ENCODE measurements at regions not wholly inside any gene's neighbourhood (a gene's known extent, or its start where the extent isn't known, plus 50 kb on each side); places are given as distances from the start of the nearest gene placed in this dataset.
"Not testable (repeated sequence)": the region's sequence is repeated elsewhere in the genome, so short reads cannot be mapped to it uniquely, and the experiment has no call there.

DNA sequence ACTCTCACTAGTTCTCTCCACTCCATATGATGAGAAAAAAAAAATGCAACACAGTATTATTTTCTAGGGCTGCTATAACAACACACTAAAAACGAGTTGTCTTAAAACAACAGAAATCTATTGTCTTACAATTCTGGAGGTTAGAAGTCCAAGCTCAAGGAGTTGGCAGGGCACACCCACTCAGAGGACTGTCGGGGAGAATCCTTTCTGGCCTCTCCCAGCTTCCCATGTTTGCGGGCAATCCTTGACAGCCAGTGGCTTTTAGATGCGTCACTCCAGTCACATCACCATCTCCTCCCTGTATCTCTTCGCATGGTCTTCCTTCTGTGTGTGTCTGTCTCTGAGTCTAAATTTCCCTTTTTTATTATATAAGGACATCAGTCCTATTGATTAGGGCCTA, 64.0 kb upstream of the KIF2A start:
- H3K4me3 ChIP-seq; intact Hi-C loops (cut with DNase I; ENCODE audit: low total_unique reads); H3K27ac ChIP-seq; H3K4me1 ChIP-seq; H3K27me3 ChIP-seq; H3K9me3 ChIP-seq; DNase-seq; H3K36me3 ChIP-seq: not testable (repeated sequence)

DNA sequence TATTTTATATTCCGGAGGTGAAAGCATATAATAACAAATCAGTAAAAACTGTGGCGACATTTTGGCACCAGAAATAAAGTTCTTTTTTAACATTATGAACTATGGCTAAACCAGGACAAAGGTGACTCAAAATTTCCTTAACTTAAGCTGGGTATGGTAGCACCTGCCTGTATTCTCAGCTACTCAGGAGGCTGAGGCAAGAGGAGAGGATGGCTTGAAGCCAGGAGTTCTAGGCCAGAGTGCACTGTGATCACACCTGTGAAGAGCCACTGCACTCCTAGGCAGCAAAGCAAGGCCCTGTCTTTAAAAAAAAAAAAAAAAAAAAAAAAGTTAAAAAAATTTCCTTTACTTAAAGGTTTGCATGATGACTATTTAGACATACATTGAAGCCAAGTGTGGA, 63.0 kb upstream of the KIF2A start:
- intact Hi-C loops (cut with DNase I; ENCODE audit: low total_unique reads); H3K36me3 ChIP-seq; H3K4me1 ChIP-seq; H3K9me3 ChIP-seq; H3K27ac ChIP-seq; H3K27me3 ChIP-seq; H3K4me3 ChIP-seq; DNase-seq: not testable (repeated sequence)

DNA sequence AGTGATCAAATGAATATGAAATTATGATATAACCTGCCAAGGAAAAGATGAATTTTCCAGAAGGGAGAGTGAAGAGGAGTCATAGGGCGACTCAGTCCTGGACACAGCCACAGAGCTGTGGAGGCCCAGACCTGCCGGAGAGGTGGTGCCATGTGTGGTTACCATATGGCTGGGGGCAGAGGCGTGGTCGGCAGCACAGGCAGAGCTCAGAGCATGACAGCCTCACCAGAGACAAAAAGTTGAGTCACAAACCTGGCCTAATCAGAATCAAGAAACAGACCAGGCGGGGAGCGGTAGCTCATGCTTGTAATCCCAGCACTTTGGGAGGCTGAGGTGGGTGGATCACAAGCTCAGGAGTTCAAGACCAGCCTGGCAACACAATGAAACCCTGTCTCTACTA, 57.8 kb upstream of the KIF2A start:
- H3K4me1 ChIP-seq: not testable (repeated sequence)

DNA sequence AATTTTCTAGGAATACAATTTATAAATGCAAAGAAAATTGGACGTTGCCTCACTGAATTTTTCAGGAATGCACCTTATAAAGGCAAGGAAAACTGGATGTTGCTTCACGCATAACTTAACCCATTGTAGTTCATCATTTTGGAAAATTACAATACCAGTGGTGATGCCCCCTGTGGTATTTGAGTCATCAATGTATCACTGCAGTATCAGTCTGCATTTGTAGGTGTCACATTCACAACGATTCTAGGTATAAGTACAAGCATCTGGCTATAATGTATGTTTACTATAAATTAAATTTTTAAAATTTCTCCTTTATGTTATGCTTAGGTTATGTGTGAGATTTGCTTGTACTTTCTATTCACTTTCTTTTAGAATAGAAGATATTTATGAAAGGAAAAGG, 55.9 kb upstream of the KIF2A start:
- H3K36me3 ChIP-seq; H3K4me1 ChIP-seq; H3K9me3 ChIP-seq; DNase-seq; H3K4me3 ChIP-seq; H3K27me3 ChIP-seq; intact Hi-C loops (cut with DNase I; ENCODE audit: low total_unique reads); H3K27ac ChIP-seq: not testable (repeated sequence)

More for the DNA sequence above, 57.8 kb upstream of the KIF2A start:
- H3K27ac ChIP-seq; H3K4me3 ChIP-seq; H3K36me3 ChIP-seq; intact Hi-C loops (cut with DNase I; ENCODE audit: low total_unique reads); DNase-seq; H3K27me3 ChIP-seq; H3K9me3 ChIP-seq: not testable (repeated sequence)

DNA sequence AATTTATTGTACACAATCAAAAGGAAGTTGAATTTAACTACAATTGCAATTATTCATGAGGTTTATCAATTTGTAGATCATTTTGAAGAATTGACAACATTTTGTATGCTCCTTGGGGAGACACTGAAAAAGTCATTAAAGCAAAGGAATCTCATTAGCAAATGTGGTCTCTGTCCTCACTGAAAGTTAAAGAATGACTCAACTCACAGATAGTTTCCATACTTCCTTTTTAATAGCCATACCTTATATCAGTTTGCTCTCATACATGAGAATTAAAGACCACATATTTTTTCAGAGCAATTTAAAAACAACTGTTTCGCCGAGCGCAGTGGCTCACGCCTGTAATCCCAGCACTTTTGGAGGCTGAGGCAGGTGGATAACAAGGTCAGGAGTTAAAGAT, 55.1 kb upstream of the KIF2A start:
- intact Hi-C loops (cut with DNase I; ENCODE audit: low total_unique reads); H3K9me3 ChIP-seq; H3K36me3 ChIP-seq; H3K4me1 ChIP-seq; DNase-seq; H3K27ac ChIP-seq; H3K27me3 ChIP-seq; H3K4me3 ChIP-seq: not testable (repeated sequence)

DNA sequence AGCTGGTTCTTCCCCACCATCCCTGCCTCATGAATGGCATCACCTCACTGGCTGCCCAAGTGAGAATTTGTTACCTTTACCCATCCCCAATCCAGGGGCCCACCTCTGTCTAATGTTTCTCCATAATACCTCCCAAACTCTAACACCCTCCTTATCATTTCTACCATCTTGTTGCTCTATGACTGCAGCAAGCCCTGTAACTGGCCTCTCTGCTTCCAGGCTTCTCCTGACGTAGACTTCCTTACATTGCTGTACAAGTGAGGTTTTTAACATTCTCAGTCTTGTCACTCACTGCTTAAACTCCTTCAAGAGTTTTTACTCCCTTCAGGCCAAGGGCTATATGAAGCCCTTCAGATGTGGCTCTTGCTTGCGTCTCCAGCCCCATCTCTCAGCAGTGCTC, 53.5 kb upstream of the KIF2A start:
- H3K27me3 ChIP-seq; H3K4me3 ChIP-seq; intact Hi-C loops (cut with DNase I; ENCODE audit: low total_unique reads); H3K27ac ChIP-seq; H3K9me3 ChIP-seq; DNase-seq; H3K4me1 ChIP-seq; H3K36me3 ChIP-seq: not testable (repeated sequence)

DNA sequence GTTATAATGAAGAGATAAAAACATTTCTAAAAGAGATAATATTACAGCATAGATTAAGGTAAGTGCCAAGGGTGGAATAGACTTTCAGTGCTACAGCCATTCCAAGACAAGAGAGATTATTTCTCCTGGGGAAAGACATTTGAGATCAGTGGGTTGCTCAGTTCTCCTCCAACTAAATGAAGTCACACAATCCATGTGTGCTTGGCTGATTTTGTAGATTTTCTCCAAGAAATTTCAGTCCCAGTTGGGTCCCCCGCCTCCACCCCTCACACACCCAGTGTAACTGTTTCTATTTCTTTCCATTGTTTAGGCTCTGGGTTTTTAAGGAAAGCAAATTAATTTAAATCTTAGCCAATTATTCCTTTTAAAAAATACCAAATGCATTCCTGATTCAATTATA, 50.5 kb upstream of the KIF2A start:
- H3K27me3 ChIP-seq; intact Hi-C loops (cut with DNase I; ENCODE audit: low total_unique reads); H3K9me3 ChIP-seq; H3K4me1 ChIP-seq; H3K4me3 ChIP-seq; H3K36me3 ChIP-seq; H3K27ac ChIP-seq; DNase-seq: not testable (repeated sequence)

DNA sequence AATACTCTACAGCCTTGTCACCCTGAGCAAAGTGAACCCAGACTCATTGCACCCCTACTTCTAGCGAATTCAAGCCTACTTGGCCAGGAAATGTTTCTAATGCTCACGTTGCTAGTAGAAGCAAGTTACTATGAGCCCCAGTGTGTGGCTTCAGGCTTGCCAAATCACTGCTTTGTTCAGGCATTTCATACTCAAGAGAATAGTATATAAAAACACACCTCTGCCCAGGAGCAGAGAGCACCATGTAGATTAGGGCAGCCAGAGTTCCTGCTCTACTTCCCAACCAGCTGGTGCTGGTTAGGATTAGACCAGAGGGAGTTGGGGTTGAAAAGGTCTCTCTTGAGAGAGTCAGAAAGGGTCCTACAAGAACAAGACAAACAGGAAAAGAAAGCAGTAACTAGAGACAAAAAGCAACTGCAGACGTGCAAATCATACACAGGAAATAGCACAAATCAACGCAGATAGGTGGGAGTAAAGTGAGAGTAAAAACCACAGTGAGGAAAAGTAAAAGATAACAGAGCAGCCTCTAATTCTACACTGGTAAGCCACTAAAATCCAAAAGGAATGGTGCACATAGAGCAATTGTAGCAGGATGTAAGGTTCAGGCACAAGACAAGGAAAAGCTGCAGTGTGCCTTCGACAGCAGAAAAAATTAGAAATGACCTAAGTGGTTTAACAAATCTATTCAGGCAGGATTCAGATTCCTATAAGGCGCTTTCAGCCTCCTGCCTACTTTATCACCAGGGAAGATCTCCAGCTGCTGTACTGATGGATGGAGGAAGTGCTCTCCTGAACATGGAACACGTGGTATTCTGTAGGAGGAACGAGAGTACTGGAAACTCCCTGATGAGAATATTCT, 49.6 kb upstream of the KIF2A start:
- Histone ChIP-seq H3K36me3 (no peaks in the 10 kb centered on the region), H3K4me1 (peaks cover 0 to 6% (median 0%) of the 10 kb centered on the region in 4 donors), H3K4me3 (no peak overlapping the region), H3K27me3 (no peaks in the 10 kb centered on the region), H3K9me3 (no peaks in the 10 kb centered on the region), H3K27ac (no peak overlapping the region)
- no peak for DNase-seq
- intact Hi-C loops (cut with DNase I; ENCODE audit: low total_unique reads): no loop called here
- TF ChIP-seq, protein P1, sequence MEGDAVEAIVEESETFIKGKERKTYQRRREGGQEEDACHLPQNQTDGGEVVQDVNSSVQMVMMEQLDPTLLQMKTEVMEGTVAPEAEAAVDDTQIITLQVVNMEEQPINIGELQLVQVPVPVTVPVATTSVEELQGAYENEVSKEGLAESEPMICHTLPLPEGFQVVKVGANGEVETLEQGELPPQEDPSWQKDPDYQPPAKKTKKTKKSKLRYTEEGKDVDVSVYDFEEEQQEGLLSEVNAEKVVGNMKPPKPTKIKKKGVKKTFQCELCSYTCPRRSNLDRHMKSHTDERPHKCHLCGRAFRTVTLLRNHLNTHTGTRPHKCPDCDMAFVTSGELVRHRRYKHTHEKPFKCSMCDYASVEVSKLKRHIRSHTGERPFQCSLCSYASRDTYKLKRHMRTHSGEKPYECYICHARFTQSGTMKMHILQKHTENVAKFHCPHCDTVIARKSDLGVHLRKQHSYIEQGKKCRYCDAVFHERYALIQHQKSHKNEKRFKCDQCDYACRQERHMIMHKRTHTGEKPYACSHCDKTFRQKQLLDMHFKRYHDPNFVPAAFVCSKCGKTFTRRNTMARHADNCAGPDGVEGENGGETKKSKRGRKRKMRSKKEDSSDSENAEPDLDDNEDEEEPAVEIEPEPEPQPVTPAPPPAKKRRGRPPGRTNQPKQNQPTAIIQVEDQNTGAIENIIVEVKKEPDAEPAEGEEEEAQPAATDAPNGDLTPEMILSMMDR (IDR thresholded peaks at IDR 0.05): no peak
